ENCODE measurements at regions not wholly inside any gene's neighbourhood (a gene's known extent, or its start where the extent isn't known, plus 50 kb on each side); places are given as distances from the start of the nearest gene placed in this dataset.

DNA sequence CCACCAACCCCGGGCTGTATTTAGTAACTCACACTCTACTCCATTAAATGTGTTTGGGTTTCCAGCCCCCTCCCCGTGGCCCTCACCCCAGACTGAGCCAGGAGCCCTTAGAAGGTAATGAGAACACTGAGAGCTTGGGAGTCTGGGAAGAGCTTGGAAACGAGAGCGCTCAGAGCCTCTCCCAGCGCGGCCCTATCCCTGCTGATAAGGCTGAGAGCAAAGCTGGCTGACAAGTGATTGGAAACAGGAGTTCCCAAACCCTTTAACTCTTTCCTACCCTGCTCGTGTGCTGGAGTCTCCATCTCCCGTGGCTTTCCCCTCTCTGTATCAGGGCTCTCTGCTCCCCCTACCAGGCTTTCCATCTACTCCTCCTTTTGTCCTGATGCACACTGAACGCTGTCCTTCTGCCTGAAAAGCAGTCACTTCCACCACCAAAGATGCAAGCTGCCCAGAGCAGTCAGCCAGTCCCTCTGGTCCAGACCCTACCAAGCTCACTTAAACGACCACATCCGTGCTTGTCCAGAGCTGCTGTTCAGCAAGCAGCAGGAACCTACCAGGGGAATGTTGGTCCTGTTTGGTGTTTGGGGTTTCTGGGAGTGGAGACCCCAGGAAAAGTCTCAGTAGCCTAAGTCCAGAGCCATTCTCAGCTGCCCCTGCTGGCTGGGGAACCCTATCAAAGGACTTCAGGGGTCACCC lies 100.0 kb upstream of the PKDCC start:
- Mint-ChIP-seq H3K4me1 (ENCODE audit: low read depth, unreplicated experiment) (peaks cover 36% of the 10 kb centered on the region), H3K36me3 (ENCODE audit: insufficient read depth, unreplicated experiment) (no peaks in the 10 kb centered on the region), H3K9me3 (ENCODE audit: unreplicated experiment) (no peaks in the 10 kb centered on the region), H3K27me3 (ENCODE audit: insufficient read depth, unreplicated experiment) (no peaks in the 10 kb centered on the region), H3K4me3 (ENCODE audit: unreplicated experiment) (peak overlapping the region; percentile 12), H3K27ac (ENCODE audit: unreplicated experiment) (peak overlapping the region; percentile 21)
- Histone ChIP-seq H3K9me3 (no peaks in the 10 kb centered on the region), H3K4me1 (peaks cover 37% of the 10 kb centered on the region), H3K4me3 (ENCODE audit: low read depth, low read length) (no peak overlapping the region), H3K36me3 (ENCODE audit: control insufficient read depth, insufficient read depth, low read length) (no peaks in the 10 kb centered on the region), H3K27me3 (replicated peaks; ENCODE audit: control insufficient read depth, insufficient read depth, low read length) (no peaks in the 10 kb centered on the region)
- no peak for TF ChIP-seq CTCF (IDR thresholded peaks at IDR 0.05; ENCODE audit: insufficient read depth in 1 of 2, low read depth in 1 of 2, low read length in 1 of 2, severe bottlenecking in 1 of 2, unreplicated experiment in 1 of 2)
- intact Hi-C loops (cut with micrococcal nuclease; ENCODE audit: unreplicated experiment): no loop called here
- no TSS peak for BruUV-seq (replicated peaks)
- POLR2A ChIA-PET: interaction anchor here (1.3 kb wide), 1 partner anchor 10 kb away, joined by 12 read pairs; no protein-coding TSS in a partner anchor
- CTCF ChIA-PET: interaction anchor here (0.6 to 1.7 kb wide), 4 partner anchors 49 to 94 kb away, joined by 3 to 5 read pairs (median 4); no protein-coding TSS in a partner anchor
- peak; percentile 32 to 54 for DNase-seq

DNA sequence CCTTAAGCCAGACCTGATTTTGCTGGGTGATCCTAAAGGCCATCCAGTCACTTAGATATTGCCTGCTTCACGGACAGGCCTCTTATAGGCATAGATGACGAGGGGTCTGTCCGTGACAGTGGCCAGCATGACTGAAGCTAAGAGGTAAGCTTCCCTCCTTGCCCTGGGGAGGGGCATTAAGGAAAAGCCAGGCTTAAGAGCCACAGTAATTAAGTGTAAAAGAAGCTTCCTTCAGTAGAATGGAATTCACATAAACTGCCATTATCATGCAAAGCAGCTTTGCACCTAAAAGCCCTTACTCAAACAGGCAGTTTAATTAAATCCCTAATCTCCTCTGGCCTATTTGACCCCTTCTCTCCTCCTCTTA lies 99.4 kb upstream of the PKDCC start:
- Histone ChIP-seq H3K4me3 (ENCODE audit: low read depth, low read length) (no peak overlapping the region), H3K9me3 (no peaks in the 10 kb centered on the region), H3K27me3 (replicated peaks; ENCODE audit: control insufficient read depth, insufficient read depth, low read length) (no peaks in the 10 kb centered on the region), H3K4me1 (peaks cover 37% of the 10 kb centered on the region), H3K36me3 (ENCODE audit: control insufficient read depth, insufficient read depth, low read length) (no peaks in the 10 kb centered on the region)
- no peaks in the 10 kb centered on the region for H3K36me3 Mint-ChIP-seq (ENCODE audit: insufficient read depth, unreplicated experiment)
- TF ChIP-seq CTCF (IDR thresholded peaks at IDR 0.05; ENCODE audit: insufficient read depth in 1 of 2, low read depth in 1 of 2, low read length in 1 of 2, severe bottlenecking in 1 of 2, unreplicated experiment in 1 of 2): no peak
- no peak overlapping the region for H3K4me3 Mint-ChIP-seq (ENCODE audit: unreplicated experiment)
- intact Hi-C loops (cut with micrococcal nuclease; ENCODE audit: unreplicated experiment): no loop called here
- H3K9me3 Mint-ChIP-seq (ENCODE audit: unreplicated experiment): no peaks in the 10 kb centered on the region
- H3K4me1 Mint-ChIP-seq (ENCODE audit: low read depth, unreplicated experiment): peaks cover 38% of the 10 kb centered on the region
- H3K27me3 Mint-ChIP-seq (ENCODE audit: insufficient read depth, unreplicated experiment): no peaks in the 10 kb centered on the region
- BruUV-seq (replicated peaks): no TSS peak
- ChIA-PET POLR2A (interaction anchor here (1.3 kb wide), 1 partner anchor 10 kb away, joined by 12 read pairs; no protein-coding TSS in a partner anchor), CTCF (interaction anchor here (1.3 to 1.7 kb wide), 3 partner anchors 49 to 95 kb away, joined by 3 to 5 read pairs (median 5); no protein-coding TSS in a partner anchor)
- DNase-seq: no peak
- peak overlapping the region; percentile 21 for H3K27ac Mint-ChIP-seq (ENCODE audit: unreplicated experiment)

DNA sequence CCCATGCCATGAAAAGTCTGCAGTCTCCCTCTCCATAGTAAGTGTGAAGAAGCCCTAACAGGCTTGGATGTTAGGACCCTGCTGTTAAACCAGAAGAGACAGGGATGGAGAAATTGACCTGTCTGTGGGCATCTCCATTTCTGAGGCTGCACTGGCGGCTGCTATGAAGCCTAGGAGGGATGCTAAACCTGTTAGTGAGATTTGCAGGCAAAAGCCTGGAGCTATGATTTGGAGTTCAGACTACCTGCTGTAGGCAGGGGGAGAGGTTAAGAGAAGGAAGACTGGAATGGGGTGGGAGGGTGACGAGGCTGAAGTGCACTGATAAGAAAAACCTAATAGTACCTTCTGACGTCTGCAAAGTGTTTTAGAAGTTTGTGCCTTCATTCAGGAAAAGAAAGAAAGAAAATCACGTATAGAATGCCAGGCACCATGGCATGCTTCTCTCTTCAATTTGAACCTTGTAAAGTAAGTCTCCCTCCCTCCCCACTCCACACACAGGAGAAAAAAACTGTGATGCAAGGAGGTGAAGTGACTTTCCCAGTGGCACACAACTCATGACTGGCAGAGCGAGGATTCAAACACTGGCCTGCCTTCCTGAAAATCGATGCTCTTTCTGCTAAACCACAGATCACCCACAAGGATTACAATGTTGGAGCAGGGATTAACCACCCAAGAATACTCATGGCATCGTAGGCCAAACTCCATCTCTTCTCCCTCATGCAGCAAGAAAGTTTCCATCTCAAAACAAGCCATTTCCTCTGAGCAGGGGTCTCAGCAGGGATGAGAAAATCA lies 98.5 kb upstream of the PKDCC start:
- BruUV-seq (replicated peaks): no TSS peak
- Histone ChIP-seq H3K36me3 (ENCODE audit: control insufficient read depth, insufficient read depth, low read length) (no peaks in the 10 kb centered on the region), H3K27me3 (replicated peaks; ENCODE audit: control insufficient read depth, insufficient read depth, low read length) (no peaks in the 10 kb centered on the region), H3K4me3 (ENCODE audit: low read depth, low read length) (no peak overlapping the region), H3K9me3 (no peaks in the 10 kb centered on the region), H3K4me1 (peaks cover 37% of the 10 kb centered on the region)
- Mint-ChIP-seq H3K4me3 (ENCODE audit: unreplicated experiment) (no peak overlapping the region), H3K9me3 (ENCODE audit: unreplicated experiment) (no peaks in the 10 kb centered on the region), H3K4me1 (ENCODE audit: low read depth, unreplicated experiment) (peaks cover 38% of the 10 kb centered on the region), H3K36me3 (ENCODE audit: insufficient read depth, unreplicated experiment) (no peaks in the 10 kb centered on the region), H3K27me3 (ENCODE audit: insufficient read depth, unreplicated experiment) (no peaks in the 10 kb centered on the region), H3K27ac (ENCODE audit: unreplicated experiment) (peak overlapping the region; percentile 1)
- ChIA-PET POLR2A (no interaction called here), CTCF (interaction anchor here (0.7 kb wide), 1 partner anchor 70 kb away, joined by 3 read pairs; no protein-coding TSS in a partner anchor)
- peak in 1 of 2 experiments; percentile 50 for DNase-seq
- intact Hi-C loops (cut with micrococcal nuclease; ENCODE audit: unreplicated experiment): no loop called here
- no peak for TF ChIP-seq CTCF (IDR thresholded peaks at IDR 0.05; ENCODE audit: insufficient read depth in 1 of 2, low read depth in 1 of 2, low read length in 1 of 2, severe bottlenecking in 1 of 2, unreplicated experiment in 1 of 2)
